GM19395 (cell line): ENCODE measurements at regions not wholly inside any gene's neighbourhood (a gene's known extent, or its start where the extent isn't known, plus 50 kb on each side); places are given as distances from the start of the nearest gene placed in this dataset.

Source experiments
- ATAC-seq: cut with Tn5 transposase; IDR thresholded peaks from one replicate; pipeline ENCODE4 v1.9.1; 2021; ENCODE audit warnings: mild to moderate bottlenecking, moderate library complexity; ENCODE audit not compliant: unreplicated experiment

DNA sequence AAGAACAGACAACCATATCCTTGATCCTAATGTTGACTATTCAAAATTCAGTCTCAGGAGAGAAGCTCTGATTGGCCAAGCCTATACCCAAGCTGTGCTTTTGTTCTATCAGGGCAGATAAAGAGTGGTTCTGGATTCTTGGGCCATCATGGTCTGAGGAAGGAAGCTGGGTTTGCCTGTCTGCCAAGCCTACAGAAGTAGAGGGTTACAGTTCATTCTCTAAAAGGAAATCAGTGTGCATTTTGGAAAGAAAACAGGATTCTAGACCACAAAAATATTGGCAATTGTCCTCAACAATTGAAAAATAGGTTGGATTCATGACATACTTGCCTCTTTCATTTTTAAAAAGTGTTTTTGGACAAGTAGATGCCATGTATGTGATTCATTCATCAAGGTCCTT lies 145.4 kb upstream of the BMP2 start:
- ATAC-seq = no peak

DNA sequence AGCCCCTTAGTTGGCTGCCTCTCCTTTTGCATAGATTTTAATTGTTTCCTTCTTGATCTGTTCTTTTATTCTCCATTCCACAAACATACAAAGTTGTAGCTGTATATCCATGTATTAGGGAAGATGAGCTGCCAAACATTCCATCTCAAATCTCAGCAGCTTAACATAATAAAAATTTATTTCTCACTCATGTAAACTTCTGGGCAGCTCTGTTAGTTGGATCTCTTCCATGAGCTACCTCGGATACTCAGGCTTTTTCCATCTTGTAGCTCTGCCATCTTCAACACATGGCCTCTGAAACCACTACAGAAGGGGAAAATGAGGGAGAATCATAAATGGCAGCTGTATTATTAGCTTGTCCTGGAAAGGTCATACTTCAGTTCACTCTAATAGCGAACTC lies 149.4 kb upstream of the BMP2 start:
- no peak for ATAC-seq

DNA sequence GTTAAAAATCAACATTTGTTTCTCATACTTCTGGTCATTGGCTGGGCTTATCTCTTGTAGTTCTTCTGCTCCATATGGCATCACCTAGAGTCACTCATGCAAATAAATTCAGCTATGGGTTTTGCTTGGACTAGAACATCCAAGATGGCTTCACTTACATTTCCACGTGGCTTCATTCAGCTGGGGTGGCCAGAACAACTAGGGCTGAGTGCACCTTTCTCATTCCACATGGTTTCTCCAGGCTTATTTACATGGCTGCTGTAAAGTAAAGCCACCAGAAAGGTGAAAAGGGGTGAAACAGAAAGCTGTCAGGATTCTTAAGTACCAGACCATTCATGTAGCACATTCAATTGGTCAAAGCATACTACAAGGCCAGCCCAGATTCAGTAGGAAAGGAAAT lies 151.1 kb upstream of the BMP2 start:
- no peak for ATAC-seq

DNA sequence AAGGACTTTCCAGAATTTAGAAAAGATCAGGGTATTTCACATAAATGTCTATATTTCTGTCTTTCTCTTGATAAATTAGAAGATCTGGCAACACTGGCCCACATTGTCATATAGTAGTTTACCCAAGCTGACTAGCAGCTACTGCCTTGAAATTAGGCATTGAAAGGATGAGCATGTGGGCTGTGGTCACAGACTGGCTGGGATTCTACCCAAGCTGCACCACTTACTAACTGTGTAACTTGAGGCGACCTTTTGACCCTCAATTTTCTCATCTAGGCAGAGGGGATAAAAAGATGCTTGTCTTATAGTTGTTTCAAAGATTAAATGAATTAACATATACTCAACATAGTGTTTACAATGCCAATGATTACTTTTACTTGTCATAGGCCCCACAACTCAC lies 152.7 kb upstream of the BMP2 start:
- no peak for ATAC-seq

GRCh38 chr20:6613280-6613861 lies 154.1 kb upstream of the BMP2 start:
- peak; percentile 65 for ATAC-seq

- ATAC-seq = no peak
These were observed 154.9 kb upstream of the BMP2 start for GRCh38 chr20:6612606-6612923.

GRCh38 chr20:6611911-6612605 lies 155.4 kb upstream of the BMP2 start:
- no peak for ATAC-seq

DNA sequence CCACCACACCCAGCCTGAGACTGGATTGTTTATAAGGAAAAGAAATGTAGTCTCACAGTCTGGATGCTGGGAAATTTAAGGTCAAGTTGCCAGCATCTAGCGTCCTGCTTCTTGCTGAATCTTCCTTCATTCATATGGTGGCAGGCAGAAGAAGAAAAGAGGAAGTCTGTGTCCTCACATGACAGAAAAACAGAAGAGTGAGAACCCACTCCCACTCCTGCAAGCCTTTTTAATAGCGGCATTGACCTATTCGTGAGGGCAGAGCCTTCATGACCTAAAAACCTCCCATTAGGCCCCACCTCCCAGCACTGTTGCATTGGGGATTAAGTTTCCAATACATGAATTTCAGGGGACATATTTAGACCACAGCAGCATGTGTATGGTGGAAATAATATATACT lies 160.8 kb upstream of the BMP2 start:
- ATAC-seq = no peak

DNA sequence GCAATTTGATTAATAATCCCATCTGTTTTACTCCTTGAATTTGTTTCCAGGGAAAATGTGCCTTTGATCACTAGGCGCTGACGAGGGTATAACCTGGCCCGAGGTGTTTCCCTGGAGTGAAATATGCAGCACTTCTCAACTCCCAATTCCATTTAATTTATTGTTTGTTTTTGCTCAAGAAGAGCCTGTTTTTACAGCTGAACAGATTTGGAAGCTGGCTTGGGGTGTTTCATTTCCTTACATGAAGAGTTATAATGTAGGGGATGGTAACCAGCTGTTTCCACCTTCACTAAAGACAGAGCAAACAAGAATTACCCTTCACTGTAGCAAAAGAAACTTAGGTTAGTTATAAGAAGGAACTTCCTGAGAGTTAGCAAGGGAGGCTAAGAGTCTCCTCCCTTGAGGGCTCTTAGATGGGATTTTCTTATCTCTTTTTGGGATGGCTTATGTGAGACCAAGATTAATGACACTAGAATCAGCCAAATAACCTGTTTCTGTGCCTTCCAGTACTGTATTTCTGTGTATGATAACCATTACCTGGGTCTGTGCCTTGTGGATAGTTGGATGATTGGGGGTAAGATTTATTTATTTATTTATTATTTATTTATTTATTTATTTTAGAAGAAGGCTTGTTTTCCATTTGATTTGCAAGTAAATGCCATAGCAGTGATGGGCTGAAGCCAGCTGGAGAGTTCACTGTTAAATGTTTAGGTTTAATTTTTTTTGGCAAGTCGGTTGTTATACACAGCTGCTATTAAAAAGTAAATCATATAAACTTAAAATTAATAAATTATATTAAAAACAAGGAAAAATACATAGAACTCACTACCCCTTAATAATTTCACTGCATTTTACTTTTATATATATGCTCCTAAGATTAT lies 162.2 kb upstream of the BMP2 start:
- no peak for ATAC-seq

DNA sequence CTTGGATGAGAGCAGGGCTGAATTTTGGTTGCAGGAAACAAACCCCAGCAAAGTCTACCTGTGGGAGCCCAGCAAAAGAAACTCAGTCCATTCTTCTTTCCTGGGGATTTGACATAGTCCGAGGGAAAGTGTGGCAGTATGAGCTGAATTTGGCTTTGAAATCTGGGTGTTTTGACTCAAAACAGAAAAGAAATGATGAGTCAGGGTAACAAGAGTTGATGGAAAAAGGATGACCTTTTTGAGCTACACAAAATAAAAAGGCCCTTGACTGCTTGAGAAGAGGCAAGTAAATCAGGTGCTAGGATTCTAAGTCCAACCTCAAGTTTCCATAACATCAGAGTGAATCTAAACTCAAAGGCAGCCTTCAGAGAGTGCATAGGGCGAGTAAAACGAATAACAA lies 163.3 kb upstream of the BMP2 start:
- no peak for ATAC-seq

GRCh38 chr20:6599876-6600735 lies 167.4 kb upstream of the BMP2 start:
- ATAC-seq = no peak

GRCh38 chr20:6595704-6596103 lies 171.8 kb upstream of the BMP2 start:
- ATAC-seq = no peak

DNA sequence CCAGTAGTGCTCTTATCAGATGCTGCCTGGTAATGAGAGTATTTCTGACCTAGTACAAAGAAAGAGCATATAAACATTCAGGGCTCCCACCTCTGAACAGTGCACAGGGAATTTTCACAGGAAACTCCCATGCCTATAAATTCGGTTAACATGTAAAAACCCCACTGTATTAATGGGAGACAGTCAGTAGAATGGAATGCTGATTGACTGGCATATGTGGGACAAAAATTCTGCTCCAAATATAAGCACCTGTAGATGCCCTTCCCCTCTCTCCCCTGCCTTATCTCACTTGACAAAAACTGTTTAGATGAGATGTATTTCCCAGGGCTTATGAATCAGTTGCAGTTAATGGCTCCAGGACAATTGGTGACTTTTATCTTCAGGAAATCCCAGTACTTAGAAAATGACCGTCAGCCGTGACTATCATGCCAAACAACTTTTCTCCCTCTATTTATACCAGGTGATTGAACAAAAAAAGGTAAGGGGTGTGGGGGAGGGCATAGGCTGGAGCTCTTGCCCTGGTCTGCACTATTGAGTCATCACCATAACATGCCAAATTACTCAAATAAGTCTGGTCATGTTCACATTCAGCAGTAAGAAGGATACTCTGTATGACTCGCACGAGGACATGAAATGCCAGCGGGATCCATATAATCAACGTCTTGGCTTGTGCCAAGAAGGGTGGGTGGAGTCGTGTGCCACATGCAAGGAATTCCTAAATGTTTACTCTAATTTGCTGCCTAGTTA lies 176.4 kb upstream of the BMP2 start:
- no peak for ATAC-seq

- ATAC-seq = no peak
These were observed 179.2 kb upstream of the BMP2 start for GRCh38 chr20:6588296-6588695.

DNA sequence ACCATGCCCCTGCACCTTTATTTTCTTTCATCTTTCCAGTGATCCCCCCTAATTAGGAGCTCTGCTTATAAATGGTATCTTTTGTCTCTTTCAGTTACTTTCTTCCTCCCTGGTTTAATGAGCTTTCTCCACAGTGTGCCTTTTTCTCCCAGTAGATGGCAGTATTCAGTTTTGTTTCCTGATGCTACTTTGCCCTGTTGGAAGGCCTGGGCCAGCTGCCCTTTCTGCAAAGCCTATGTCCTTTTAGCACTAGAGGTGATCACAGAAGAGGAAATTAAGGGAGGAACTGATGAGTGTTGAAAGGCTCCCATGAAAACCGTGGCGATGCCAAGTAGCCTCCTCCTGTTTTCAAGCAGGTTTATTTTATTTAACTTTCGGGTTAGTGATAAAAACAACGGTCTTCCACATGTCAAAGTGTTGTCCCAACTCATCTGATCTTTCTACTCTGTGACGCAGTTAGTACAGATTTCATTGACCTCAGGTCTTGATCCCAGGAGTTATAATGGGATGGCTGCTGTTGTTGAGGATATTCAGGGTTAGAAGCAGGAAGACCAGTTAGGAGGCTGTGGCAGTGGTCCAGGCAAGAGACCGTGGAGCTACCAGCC lies 184.2 kb upstream of the BMP2 start:
- ATAC-seq = peak; percentile 95

DNA sequence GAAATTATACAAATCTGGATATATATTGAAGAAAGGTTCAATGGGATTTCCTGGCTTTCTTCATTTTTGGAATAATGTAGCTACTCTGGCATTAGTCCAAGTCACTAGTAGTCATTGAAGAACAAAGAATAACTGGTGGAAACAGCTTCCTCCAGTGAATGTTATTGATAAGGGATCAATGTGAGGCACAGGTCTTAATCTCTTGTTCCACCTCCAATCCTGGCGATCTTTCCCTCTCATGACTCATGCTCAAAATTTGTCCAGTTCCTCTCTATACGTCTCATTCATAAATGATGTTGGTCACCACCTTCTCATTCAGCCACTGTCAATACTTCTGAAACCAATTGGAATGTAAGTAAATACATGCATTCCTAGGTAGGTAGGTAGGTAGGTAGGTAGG lies 185.0 kb upstream of the BMP2 start:
- no peak for ATAC-seq

GRCh38 chr20:6580486-6580885 lies 187.0 kb upstream of the BMP2 start:
- ATAC-seq = no peak

GRCh38 chr20:6579824-6580223 lies 187.7 kb upstream of the BMP2 start:
- no peak for ATAC-seq

DNA sequence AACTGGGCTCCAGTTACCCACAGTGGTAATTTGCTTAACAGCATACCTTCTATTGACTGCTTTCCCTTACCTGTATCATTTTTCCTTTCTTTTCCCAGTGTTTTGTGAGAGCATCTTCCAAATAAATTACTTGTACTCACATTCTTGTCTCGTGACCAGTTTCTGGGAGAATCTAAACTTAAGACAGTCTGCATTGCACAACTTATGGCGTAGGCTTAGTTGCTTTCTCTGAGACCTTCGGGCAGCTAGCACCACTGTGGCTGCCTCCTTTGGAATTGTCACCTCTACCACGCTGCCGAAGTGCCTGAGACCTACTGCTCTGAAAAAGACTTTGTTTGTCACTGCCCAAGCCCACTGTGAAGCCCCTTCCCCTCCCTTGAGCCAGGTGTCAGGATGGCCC lies 188.1 kb upstream of the BMP2 start:
- no peak for ATAC-seq

DNA sequence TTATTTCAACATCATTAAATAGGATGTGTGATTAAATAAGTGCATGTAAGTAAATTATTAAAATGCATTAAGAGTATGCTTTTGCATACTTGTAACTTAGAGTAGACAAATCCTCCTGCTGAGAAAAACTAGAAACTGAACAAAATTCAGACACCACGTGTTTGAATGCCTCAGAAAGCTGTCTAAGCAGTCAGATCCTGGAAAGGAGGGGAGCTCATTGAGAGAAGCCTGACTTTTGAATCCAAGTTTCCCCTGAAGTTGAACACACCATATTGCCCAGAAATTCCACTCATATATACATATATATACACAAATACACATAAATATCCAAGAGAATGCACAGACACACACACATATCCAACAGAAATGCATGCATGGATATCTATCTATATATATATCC lies 190.0 kb upstream of the BMP2 start:
- no peak for ATAC-seq
